H1 (cell line): ENCODE measurements at regions not wholly inside any gene's neighbourhood (a gene's known extent, or its start where the extent isn't known, plus 50 kb on each side); places are given as distances from the start of the nearest gene placed in this dataset.

Source experiments
- JUN ChIP-seq: IDR thresholded peaks from 2 replicates; pipeline ENCODE4 v1.6.1; 2011; ENCODE audit warnings: low read depth, mild to moderate bottlenecking, improper control_type of control experiment, low read length
- MAFK ChIP-seq: IDR thresholded peaks from 2 replicates; pipeline ENCODE4 v1.6.1; 2012; ENCODE audit warnings: low read depth, mild to moderate bottlenecking, improper control_type of control experiment, low read length
- POLR2AphosphoS5 ChIP-seq: IDR thresholded peaks from 2 replicates; pipeline ENCODE4 v1.6.1; 2011; ENCODE audit warnings: low read depth, low read length
- RBBP5 ChIP-seq: IDR thresholded peaks from 2 replicates; pipeline ENCODE4 v1.7.1; 2012; ENCODE audit warnings: low read depth, mild to moderate bottlenecking, inconsistent platforms, low read length, moderate library complexity, borderline replicate concordance
- TF ChIP-seq, protein P1 (sequence below), 3 experiments: IDR thresholded peaks; 1 replicate in 2 of 3; 2 replicates in 1 of 3; pipeline versions ENCODE4 v1.5.1 to v1.6.1; 2011; ENCODE audit warnings: low read length in 3 of 3, mild to moderate bottlenecking in 3 of 3, inconsistent platforms in 2 of 3, low read depth in 1 of 3, moderate library complexity in 1 of 3; ENCODE audit not compliant: insufficient read depth in 1 of 3; ENCODE audit errors: control extremely low read depth in 1 of 3
- TF ChIP-seq, protein P2 (sequence below): IDR thresholded peaks from 2 replicates; pipeline ENCODE4 v1.6.1; 2012; ENCODE audit warnings: low read length, inconsistent platforms

DNA sequence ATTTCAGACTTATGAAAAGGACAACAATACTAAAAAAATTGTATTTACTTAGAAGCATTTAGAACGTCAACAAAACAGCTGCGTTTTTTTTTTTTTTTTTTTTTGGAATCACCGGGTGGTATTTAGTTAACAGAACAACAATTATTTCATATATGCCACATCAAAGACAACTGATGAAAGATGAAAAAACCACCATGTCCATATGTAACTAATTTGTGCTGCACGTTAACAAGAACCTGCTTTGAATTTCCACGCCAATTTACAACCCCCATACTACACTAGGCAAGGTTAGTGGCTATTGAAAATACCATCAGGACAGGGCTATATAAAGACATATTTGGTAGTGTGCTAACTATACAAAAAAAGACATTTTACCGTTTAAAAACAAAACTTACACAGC lies 189.3 kb upstream of the ROBO1 start:
- TF ChIP-seq POLR2AphosphoS5 (no peak), RBBP5 (no peak), JUN (no peak), MAFK (no peak)
- TF ChIP-seq, protein P1, sequence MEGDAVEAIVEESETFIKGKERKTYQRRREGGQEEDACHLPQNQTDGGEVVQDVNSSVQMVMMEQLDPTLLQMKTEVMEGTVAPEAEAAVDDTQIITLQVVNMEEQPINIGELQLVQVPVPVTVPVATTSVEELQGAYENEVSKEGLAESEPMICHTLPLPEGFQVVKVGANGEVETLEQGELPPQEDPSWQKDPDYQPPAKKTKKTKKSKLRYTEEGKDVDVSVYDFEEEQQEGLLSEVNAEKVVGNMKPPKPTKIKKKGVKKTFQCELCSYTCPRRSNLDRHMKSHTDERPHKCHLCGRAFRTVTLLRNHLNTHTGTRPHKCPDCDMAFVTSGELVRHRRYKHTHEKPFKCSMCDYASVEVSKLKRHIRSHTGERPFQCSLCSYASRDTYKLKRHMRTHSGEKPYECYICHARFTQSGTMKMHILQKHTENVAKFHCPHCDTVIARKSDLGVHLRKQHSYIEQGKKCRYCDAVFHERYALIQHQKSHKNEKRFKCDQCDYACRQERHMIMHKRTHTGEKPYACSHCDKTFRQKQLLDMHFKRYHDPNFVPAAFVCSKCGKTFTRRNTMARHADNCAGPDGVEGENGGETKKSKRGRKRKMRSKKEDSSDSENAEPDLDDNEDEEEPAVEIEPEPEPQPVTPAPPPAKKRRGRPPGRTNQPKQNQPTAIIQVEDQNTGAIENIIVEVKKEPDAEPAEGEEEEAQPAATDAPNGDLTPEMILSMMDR (IDR thresholded peaks at IDR 0.05; ENCODE audit: control extremely low read depth in 1 of 3, insufficient read depth in 1 of 3, low read depth in 1 of 3, low read length in 3 of 3) = no peak
- TF ChIP-seq, protein P2, sequence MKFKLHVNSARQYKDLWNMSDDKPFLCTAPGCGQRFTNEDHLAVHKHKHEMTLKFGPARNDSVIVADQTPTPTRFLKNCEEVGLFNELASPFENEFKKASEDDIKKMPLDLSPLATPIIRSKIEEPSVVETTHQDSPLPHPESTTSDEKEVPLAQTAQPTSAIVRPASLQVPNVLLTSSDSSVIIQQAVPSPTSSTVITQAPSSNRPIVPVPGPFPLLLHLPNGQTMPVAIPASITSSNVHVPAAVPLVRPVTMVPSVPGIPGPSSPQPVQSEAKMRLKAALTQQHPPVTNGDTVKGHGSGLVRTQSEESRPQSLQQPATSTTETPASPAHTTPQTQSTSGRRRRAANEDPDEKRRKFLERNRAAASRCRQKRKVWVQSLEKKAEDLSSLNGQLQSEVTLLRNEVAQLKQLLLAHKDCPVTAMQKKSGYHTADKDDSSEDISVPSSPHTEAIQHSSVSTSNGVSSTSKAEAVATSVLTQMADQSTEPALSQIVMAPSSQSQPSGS = no peak
